Endothelial cell of umbilical vein (primary cell): ENCODE measurements at regions not wholly inside any gene's neighbourhood (a gene's known extent, or its start where the extent isn't known, plus 50 kb on each side); places are given as distances from the start of the nearest gene placed in this dataset.

Experiments
- BruUV-seq: library from RNA; stranded (reverse); fragments of 400-500 nt; replicated peaks from 2 replicates; lab custom pipeline; 2021; lab: Mats Ljungman, UMichigan
- CTCF ChIA-PET: fragments of 300-600, 350-600 bp; sonication (Branson Sonifier 250); formaldehyde crosslinking; loops from one replicate; lab custom pipeline; 2021; ENCODE audit warnings: antibody characterized with exemption, inconsistent platforms; lab: Charles Lee
- POLR2A ChIA-PET: fragments of 300-600, 350-600 bp; sonication (Branson Sonifier 250); formaldehyde crosslinking; loops from one replicate; lab custom pipeline; 2021; ENCODE audit warnings: antibody characterized with exemption, inconsistent platforms; lab: Charles Lee
- DNase-seq: peaks from one replicate; pipeline ENCODE4 v3.0.0-alpha.2; 2011; ENCODE audit warnings: low read depth, low spot score
- FAIRE-seq: peaks from 2 replicates; lab custom pipeline; 2011; peaks lifted over from hg19 to GRCh38; lab: Jason Lieb, UNC
- H2AFZ ChIP-seq: 2 replicates; pipeline ENCODE4 v1.6.0; 2012; ENCODE audit warnings: low read depth, low read length, control low read depth, inconsistent platforms
- H3K27ac ChIP-seq: 2 replicates; pipeline ENCODE4 v1.5.1; 2011; ENCODE audit warnings: low read depth, mild to moderate bottlenecking, control low read depth, low read length, moderate library complexity; ENCODE audit not compliant: insufficient read depth
- H3K27me3 ChIP-seq, 2 experiments: 2 replicates each; pipeline versions ENCODE4 v1.6.0 to v1.6.1; 2011; ENCODE audit warnings: low read length in 2 of 2, mixed read lengths in 1 of 2; ENCODE audit not compliant: control insufficient read depth in 2 of 2, insufficient read depth in 2 of 2
- H3K36me3 ChIP-seq, 2 experiments: 2 replicates in 1 of 2; 3 replicates in 1 of 2; pipeline ENCODE4 v1.5.1; 2011; ENCODE audit warnings: low read length in 2 of 2, mild to moderate bottlenecking in 1 of 2, moderate library complexity in 1 of 2; ENCODE audit not compliant: control insufficient read depth in 2 of 2, insufficient read depth in 2 of 2; ENCODE audit errors: extremely low read depth in 1 of 2
- H3K4me1 ChIP-seq: 3 replicates; pipeline ENCODE4 v1.5.1; 2011; ENCODE audit warnings: mild to moderate bottlenecking, low read length; ENCODE audit not compliant: control insufficient read depth, insufficient read depth; ENCODE audit errors: extremely low read depth
- H3K4me2 ChIP-seq: 2 replicates; pipeline ENCODE4 v1.6.1; 2011; ENCODE audit warnings: low read length, control low read depth, mixed read lengths; ENCODE audit not compliant: insufficient read depth
- H3K4me3 ChIP-seq, 3 experiments: fragments of 200-600 bp in 1 of 3; sonication (generic), shearing (Covaris generic) in 1 of 3; replicated peaks in 1 of 3; 2 replicates each; pipeline ENCODE4 v1.5.1; 2011 to 2016; ENCODE audit warnings: control low read depth in 3 of 3, low read length in 3 of 3, mild to moderate bottlenecking in 2 of 3, inconsistent platforms in 1 of 3, low read depth in 1 of 3, moderate library complexity in 1 of 3; ENCODE audit not compliant: insufficient read depth in 1 of 3
- H3K79me2 ChIP-seq: 2 replicates; pipeline ENCODE4 v1.6.0; 2012; ENCODE audit warnings: low read length, inconsistent platforms; ENCODE audit not compliant: control insufficient read depth, insufficient read depth
- H3K9ac ChIP-seq: replicated peaks from 2 replicates; pipeline ENCODE3; 2011; ENCODE audit warnings: low read length, control low read depth; ENCODE audit not compliant: insufficient read depth; ENCODE audit errors: extremely low read depth
- H3K9me1 ChIP-seq: replicated peaks from 3 replicates; pipeline ENCODE4 v1.6.0; 2011; ENCODE audit warnings: mild to moderate bottlenecking, low read length; ENCODE audit not compliant: control insufficient read depth, insufficient read depth; ENCODE audit errors: extremely low read depth
- H3K9me3 ChIP-seq: replicated peaks from 2 replicates; pipeline ENCODE4 v1.5.1; 2012; ENCODE audit warnings: low read length, inconsistent platforms; ENCODE audit not compliant: control insufficient read depth, insufficient read depth
- H4K20me1 ChIP-seq: replicated peaks from 2 replicates; pipeline ENCODE3; 2011; ENCODE audit warnings: mild to moderate bottlenecking, low read length; ENCODE audit not compliant: control insufficient read depth, insufficient read depth; ENCODE audit errors: extremely low read depth
- EZH2 ChIP-seq: IDR thresholded peaks from 2 replicates; pipeline ENCODE4 v1.6.1; 2012; ENCODE audit warnings: borderline replicate concordance, low read depth, mild to moderate bottlenecking, moderate library complexity, low read length, inconsistent platforms; ENCODE audit not compliant: severe bottlenecking
- FOS ChIP-seq: IDR thresholded peaks from 2 replicates; pipeline ENCODE4 v1.6.1; 2011; ENCODE audit warnings: mild to moderate bottlenecking, low read length, moderate library complexity, borderline replicate concordance; ENCODE audit not compliant: insufficient read depth
- GATA2 ChIP-seq: IDR thresholded peaks from 2 replicates; pipeline ENCODE4 v1.7.0; 2011; ENCODE audit warnings: low read depth, mild to moderate bottlenecking, moderate library complexity, mixed read lengths, low read length; ENCODE audit not compliant: insufficient read length, insufficient read depth
- JUN ChIP-seq: IDR thresholded peaks from 2 replicates; pipeline ENCODE4 v1.6.1; 2011; ENCODE audit warnings: borderline replicate concordance, low read depth; ENCODE audit not compliant: insufficient read length, insufficient read depth
- MAX ChIP-seq: IDR thresholded peaks from 2 replicates; pipeline ENCODE4 v1.6.1; 2011; ENCODE audit not compliant: insufficient read depth, insufficient read length
- MYC ChIP-seq: IDR thresholded peaks from one replicate; pipeline ENCODE4 v1.6.1; 2011; ENCODE audit warnings: mild to moderate bottlenecking, low read depth, low read length
- POLR2A ChIP-seq: IDR thresholded peaks from 2 replicates; pipeline ENCODE4 v1.6.1; 2012; ENCODE audit warnings: low read depth, mild to moderate bottlenecking, control low read depth, low read length
- POLR2AphosphoS5 ChIP-seq: IDR thresholded peaks from 2 replicates; pipeline ENCODE4 v1.6.1; 2012; ENCODE audit warnings: low read depth, mild to moderate bottlenecking, control low read depth, low read length, moderate library complexity; ENCODE audit not compliant: insufficient read depth
- dilution Hi-C: fragments of 300-500 bp; cut with MboI; formaldehyde crosslinking; loops from one replicate; pipeline ENCODE4 v1.15.0; 2019; ENCODE audit warnings: low sequenced_read_pairs; ENCODE audit not compliant: extremely low pct_ligation_motif_present
- intact Hi-C: fragments of 100-400 bp; cut with micrococcal nuclease; formaldehyde crosslinking; loops from one replicate; pipeline ENCODE4 v1.10.0; 2022
- TF ChIP-seq, protein P1 (sequence below), 2 donors: IDR thresholded peaks; 1 replicate in 1 of 2; 2 replicates in 1 of 2; pipeline ENCODE4 v1.5.1; 2011; ENCODE audit warnings: low read length in 2 of 2, mild to moderate bottlenecking in 2 of 2, moderate library complexity in 2 of 2, control low read depth in 1 of 2, inconsistent platforms in 1 of 2, low read depth in 1 of 2; ENCODE audit not compliant: insufficient read depth in 1 of 2; ENCODE audit errors: extremely low read depth in 1 of 2

DNA sequence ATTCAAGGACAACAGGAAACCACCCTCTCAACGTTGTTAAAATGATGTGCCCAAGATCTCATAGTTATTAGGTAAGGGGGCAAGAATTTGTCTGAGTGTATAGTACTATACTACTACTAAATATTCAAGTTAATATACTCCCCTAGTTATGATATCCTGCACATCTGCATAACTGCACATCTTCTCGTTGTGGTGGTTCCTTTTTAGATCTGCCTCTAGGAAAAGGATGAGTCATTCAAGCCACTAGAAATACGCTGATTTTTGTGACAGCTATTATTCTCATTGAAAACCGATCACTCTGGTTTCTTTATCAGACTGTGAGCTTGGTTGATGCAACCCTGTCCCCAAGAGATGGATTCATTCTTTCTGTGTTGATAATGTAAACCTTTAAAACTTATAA lies 1067.0 kb upstream of the FANCL start:
- Histone ChIP-seq H3K9me1 (no peaks in the 10 kb centered on the region), H2AFZ (no peak overlapping the region), H3K9me3 (no peaks in the 10 kb centered on the region), H3K27ac (no peak overlapping the region), H4K20me1 (no peaks in the 10 kb centered on the region), H3K4me3 (no peak overlapping the region), H3K4me1 (no peaks in the 10 kb centered on the region), H3K4me2 (no peak overlapping the region), H3K27me3 (no peaks in the 10 kb centered on the region), H3K79me2 (no peaks in the 10 kb centered on the region), H3K9ac (no peak overlapping the region), H3K36me3 (no peaks in the 10 kb centered on the region)
- TF ChIP-seq, protein P1, sequence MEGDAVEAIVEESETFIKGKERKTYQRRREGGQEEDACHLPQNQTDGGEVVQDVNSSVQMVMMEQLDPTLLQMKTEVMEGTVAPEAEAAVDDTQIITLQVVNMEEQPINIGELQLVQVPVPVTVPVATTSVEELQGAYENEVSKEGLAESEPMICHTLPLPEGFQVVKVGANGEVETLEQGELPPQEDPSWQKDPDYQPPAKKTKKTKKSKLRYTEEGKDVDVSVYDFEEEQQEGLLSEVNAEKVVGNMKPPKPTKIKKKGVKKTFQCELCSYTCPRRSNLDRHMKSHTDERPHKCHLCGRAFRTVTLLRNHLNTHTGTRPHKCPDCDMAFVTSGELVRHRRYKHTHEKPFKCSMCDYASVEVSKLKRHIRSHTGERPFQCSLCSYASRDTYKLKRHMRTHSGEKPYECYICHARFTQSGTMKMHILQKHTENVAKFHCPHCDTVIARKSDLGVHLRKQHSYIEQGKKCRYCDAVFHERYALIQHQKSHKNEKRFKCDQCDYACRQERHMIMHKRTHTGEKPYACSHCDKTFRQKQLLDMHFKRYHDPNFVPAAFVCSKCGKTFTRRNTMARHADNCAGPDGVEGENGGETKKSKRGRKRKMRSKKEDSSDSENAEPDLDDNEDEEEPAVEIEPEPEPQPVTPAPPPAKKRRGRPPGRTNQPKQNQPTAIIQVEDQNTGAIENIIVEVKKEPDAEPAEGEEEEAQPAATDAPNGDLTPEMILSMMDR (IDR thresholded peaks at IDR 0.05; ENCODE audit: extremely low read depth in 1 of 2, insufficient read depth in 1 of 2, low read depth in 1 of 2, low read length in 2 of 2) = no peak
- no peak for TF ChIP-seq EZH2
- TF ChIP-seq MYC = no peak
- no peak for TF ChIP-seq POLR2A
- no peak for TF ChIP-seq FOS
- no peak for TF ChIP-seq JUN
- no peak for TF ChIP-seq MAX
- no peak for TF ChIP-seq POLR2AphosphoS5
- no peak for TF ChIP-seq GATA2
- no peak for FAIRE-seq
- dilution Hi-C loops (no loop called here), intact Hi-C loops (no loop called here)
- CTCF ChIA-PET = no interaction called here
- DNase-seq = no peak
- no TSS peak for BruUV-seq
- POLR2A ChIA-PET = no interaction called here
